22Rv1 (cell line): ENCODE measurements at regions not wholly inside any gene's neighbourhood (a gene's known extent, or its start where the extent isn't known, plus 50 kb on each side); places are given as distances from the start of the nearest gene placed in this dataset.

Experiments
- H3K27ac ChIP-seq: fragments of 450-650 bp; 2 replicates; pipeline ENCODE4 v1.5.1; 2017
- ZFX ChIP-seq: fragments of 450-650 bp; IDR thresholded peaks from 2 replicates; pipeline ENCODE4 v1.6.1; 2017; ENCODE audit warnings: antibody characterized with exemption, borderline replicate concordance
- TF ChIP-seq, protein P1 (sequence below): fragments of 450-650 bp; IDR thresholded peaks from 2 replicates; pipeline ENCODE4 v1.5.1; 2017; ENCODE audit warnings: mild to moderate bottlenecking

DNA sequence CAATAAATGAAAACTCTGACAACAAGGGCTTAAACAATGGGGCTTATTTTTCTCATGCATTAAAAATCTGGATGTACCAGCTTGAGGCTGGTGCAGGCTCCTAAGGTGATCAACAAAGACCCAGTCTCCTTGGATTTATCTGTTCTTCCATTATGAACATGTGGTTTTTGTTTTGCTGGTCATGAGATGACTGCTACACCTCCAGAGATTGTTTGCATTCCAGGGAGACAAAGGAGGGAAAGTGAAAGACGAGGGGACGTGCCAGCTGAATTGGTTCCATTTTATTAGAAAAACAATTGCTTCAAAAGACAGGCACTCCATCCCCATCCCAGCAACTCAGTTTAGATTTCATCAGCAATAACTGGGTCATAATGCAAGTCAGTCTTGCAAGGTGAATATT, 90.9 kb upstream of the KCNK1 start:
- no peak overlapping the region for H3K27ac ChIP-seq
- TF ChIP-seq, protein P1, sequence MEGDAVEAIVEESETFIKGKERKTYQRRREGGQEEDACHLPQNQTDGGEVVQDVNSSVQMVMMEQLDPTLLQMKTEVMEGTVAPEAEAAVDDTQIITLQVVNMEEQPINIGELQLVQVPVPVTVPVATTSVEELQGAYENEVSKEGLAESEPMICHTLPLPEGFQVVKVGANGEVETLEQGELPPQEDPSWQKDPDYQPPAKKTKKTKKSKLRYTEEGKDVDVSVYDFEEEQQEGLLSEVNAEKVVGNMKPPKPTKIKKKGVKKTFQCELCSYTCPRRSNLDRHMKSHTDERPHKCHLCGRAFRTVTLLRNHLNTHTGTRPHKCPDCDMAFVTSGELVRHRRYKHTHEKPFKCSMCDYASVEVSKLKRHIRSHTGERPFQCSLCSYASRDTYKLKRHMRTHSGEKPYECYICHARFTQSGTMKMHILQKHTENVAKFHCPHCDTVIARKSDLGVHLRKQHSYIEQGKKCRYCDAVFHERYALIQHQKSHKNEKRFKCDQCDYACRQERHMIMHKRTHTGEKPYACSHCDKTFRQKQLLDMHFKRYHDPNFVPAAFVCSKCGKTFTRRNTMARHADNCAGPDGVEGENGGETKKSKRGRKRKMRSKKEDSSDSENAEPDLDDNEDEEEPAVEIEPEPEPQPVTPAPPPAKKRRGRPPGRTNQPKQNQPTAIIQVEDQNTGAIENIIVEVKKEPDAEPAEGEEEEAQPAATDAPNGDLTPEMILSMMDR = no peak
- TF ChIP-seq ZFX = no peak

DNA sequence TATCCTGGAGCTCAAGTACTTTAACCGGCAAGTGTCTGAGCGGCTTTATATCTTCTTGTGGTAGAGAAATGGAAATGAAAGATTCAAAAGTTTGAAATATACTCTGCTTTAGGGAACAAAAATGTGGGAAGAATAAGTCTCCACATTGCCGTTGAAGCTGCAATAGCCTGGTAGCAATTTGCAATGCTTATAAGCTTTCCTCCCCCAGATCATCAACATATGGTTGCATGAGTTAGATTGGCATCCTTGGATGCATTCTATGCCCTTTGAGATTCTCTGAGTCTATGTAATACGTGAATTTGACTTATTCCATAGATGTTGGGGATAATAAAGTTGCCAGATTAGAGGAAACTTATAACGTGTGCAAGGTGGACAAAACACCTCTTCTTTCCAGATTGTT, 86.1 kb upstream of the KCNK1 start:
- no peak overlapping the region for H3K27ac ChIP-seq
- TF ChIP-seq ZFX = no peak
- TF ChIP-seq, protein P1 = no peak

DNA sequence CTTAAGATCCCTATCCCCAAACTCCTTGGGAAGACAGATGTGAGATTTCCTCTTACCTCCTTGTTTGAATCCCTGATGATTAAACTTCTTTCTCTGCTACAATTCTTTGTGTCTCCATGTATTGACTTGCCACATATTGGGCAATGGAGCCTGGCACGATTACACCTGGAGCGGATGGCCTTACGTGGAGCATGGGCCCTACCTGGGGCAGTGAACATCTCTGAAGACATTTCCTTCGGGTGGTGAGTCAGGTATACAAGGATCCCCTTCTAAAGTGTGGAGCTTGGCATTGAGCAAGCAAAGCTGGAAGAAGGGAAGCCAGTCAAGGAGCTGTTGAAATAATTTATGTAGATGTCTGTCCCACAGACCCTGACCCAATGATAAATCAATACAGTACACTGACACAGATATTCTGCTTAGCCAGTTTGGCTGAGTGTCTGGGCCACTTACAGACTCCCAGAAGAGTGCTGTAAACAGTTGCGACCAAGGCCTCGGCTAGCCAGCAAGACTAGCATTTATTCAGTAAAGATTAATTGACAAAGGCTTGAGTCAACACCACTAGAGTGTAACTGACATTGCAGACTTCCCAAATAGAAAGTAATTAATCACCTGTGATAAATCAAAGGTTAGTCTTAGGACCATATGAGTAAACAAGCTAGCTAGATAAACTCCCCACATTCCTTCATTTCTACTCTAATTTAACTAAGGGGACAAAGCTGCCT, 83.1 kb upstream of the KCNK1 start:
- no peak for TF ChIP-seq ZFX
- TF ChIP-seq, protein P1 = no peak

DNA sequence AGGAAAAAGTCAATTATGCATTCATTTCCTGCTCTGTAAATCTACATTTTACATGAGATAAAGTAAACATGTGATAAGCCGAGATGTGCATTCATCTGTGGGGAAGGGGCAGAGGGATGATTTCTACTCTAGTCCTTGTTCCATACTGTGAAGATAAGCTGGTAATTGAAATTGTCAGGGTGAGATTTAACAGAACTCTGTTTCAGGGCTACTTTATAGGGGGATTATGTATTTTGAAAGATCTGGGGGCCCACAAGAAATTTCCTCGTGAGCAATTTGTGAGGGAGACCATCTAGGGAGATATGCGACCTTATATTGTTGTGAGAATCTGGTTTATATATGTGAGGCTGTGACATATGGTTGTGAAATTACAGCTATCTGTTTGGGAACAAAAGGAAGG, 73.1 kb upstream of the KCNK1 start:
- TF ChIP-seq, protein P1 = no peak
- TF ChIP-seq ZFX = no peak
- H3K27ac ChIP-seq = no peak overlapping the region

More for the DNA sequence above, 83.1 kb upstream of the KCNK1 start:
- H3K27ac ChIP-seq = no peak overlapping the region

DNA sequence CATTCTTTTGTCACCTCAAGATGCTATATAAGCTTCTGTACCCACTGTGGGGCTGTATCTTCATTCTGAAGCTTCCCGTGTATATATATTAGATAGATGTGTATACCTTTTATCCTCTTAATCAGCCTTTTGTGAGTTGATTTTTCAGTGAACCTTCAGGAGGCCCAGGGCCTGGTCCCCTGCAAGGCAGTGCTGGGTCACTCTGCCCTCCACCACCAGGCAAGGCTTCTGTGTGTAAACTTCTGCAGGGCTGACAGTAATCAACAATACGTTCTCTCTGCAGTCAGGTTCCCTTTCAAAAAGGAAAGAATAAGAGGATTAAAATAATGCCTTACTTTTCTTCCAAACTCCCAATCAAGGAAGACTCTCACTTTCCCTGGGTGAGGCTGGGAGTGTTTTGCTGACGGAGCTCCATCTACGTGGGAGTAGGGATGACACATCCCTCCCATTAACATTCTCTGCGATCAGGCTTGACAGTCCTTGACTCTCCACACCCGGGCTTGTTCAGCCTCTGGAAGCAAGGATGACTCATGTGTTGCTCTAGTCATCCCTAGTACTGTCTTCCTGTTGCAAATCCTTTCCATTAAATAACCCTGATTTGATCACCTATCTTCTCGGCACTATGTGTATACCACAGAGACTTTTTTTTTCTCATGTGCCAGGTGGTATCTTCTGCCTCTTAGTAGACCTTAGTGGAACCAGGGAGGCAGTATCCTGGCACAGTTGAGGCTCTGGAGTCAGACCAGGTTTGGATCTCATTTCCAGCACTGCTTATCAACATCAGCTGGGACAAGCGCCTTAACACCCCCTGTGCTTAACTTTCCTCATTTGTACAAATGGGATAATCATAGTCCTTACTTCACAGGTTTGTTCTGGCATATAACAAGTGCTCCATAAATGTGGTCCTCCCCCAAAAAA, 70.3 kb upstream of the KCNK1 start:
- no peak for TF ChIP-seq ZFX

DNA sequence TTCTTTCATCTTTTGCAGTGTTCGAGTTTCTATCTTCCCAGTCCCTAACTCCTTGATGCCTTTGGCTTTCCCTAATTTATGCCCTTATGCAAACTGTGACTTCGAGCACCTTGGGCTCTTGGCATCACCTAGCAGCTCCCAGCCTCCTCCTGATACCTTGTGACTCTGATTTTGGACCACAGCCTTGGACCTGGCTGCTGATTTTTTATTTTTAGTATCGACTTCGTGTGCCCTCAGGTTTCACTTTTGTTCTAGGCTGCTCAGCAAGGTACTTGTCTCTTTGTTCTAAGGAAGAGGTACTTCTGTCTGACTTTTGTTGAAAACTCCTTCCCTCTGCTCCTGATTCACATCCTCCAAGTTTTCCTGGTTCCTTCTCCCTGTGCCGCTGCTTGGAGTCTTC, 69.6 kb upstream of the KCNK1 start:
- H3K27ac ChIP-seq = no peak overlapping the region

More for the DNA sequence above, 70.3 kb upstream of the KCNK1 start:
- no peak overlapping the region for H3K27ac ChIP-seq

DNA sequence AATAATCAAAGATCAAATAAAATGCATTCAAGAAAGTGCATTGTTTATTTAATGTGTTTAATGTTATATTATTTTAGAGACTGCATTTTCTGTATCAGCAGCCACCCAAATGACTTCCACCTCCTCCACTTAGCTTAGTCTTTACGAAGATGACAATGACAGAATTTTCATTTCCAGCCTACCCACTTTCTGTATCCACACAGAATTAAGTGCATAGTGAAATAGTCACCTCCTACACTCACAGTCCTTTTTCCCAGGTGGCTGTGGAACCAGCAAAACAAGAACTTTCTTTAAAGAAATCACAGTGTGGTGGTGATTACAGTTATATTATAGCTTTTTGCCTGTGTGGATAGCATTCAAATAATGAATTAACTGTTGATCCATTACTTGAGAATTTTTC, 66.2 kb upstream of the KCNK1 start:
- H3K27ac ChIP-seq = no peak overlapping the region
- no peak for TF ChIP-seq ZFX
- TF ChIP-seq, protein P1 = no peak

More for the DNA sequence above, 69.6 kb upstream of the KCNK1 start:
- TF ChIP-seq, protein P1 = no peak
- no peak for TF ChIP-seq ZFX
